HepG2 (cell line): ENCODE measurements at regions not wholly inside any gene's neighbourhood (a gene's known extent, or its start where the extent isn't known, plus 50 kb on each side); places are given as distances from the start of the nearest gene placed in this dataset.

Experiments
- HDAC1 ChIP-seq: sonication (generic); formaldehyde crosslinking; IDR thresholded peaks from 2 replicates; pipeline ENCODE4 v1.5.1; 2020; ENCODE audit warnings: mild to moderate bottlenecking, missing genetic modification reagents
- ZFX ChIP-seq: sonication (generic); formaldehyde crosslinking; IDR thresholded peaks from 2 replicates; pipeline ENCODE4 v1.4.0; 2020; ENCODE audit warnings: mild to moderate bottlenecking, low read depth, missing genetic modification reagents, moderate library complexity
- ZNF605 ChIP-seq: sonication (generic); formaldehyde crosslinking; IDR thresholded peaks from 2 replicates; pipeline ENCODE4 v1.8.0; 2022; ENCODE audit warnings: mild to moderate bottlenecking, missing genetic modification reagents
- ZSCAN21 ChIP-seq: sonication (generic); formaldehyde crosslinking; IDR thresholded peaks from 2 replicates; pipeline ENCODE4 v1.8.0; 2022; ENCODE audit warnings: mild to moderate bottlenecking, missing genetic modification reagents, moderate library complexity, borderline replicate concordance
- TF ChIP-seq, protein P1 (sequence below): sonication (generic); formaldehyde crosslinking; IDR thresholded peaks from 2 replicates; pipeline ENCODE4 v1.4.0; 2020; ENCODE audit warnings: mild to moderate bottlenecking, missing genetic modification reagents
- TF ChIP-seq, protein P2 (sequence below): IDR thresholded peaks from 2 replicates; pipeline ENCODE4 v1.6.1; 2012; ENCODE audit warnings: low read depth, low read length, improper control_type of control experiment
- TF ChIP-seq, protein P3 (sequence below): sonication (generic); formaldehyde crosslinking; IDR thresholded peaks from 2 replicates; pipeline ENCODE4 v1.4.0; 2020; ENCODE audit warnings: missing genetic modification reagents
- TF ChIP-seq, protein P4 (sequence below): sonication (generic); formaldehyde crosslinking; IDR thresholded peaks from 2 replicates; pipeline ENCODE4 v1.4.0; 2020; ENCODE audit warnings: missing genetic modification reagents, borderline replicate concordance
- TF ChIP-seq, protein P5 (sequence below): sonication (generic); formaldehyde crosslinking; IDR thresholded peaks from 2 replicates; pipeline ENCODE4 v1.5.1; 2020; ENCODE audit warnings: mild to moderate bottlenecking, missing genetic modification reagents, moderate library complexity

DNA sequence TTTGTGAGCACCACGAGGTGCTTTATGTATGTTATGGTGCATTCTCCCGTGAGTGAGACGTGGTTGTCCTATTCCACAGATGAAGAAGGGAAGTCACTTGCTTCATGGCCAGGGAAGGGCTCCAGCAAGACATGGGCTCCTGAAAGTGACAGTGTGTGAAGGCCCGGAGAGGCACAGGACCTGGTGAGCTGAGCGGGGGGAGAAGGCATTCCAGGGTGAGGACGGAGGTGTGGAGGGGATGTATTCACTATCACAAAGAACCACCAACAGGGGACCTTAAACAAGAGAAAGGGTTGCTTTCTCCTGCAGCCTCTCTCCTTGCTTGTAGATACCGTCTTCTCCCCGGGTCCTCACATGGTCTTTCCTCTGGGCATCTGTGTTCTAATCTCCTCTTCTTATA lies 139.1 kb downstream of the FBLN2 start (continued):
- TF ChIP-seq, protein P1, sequence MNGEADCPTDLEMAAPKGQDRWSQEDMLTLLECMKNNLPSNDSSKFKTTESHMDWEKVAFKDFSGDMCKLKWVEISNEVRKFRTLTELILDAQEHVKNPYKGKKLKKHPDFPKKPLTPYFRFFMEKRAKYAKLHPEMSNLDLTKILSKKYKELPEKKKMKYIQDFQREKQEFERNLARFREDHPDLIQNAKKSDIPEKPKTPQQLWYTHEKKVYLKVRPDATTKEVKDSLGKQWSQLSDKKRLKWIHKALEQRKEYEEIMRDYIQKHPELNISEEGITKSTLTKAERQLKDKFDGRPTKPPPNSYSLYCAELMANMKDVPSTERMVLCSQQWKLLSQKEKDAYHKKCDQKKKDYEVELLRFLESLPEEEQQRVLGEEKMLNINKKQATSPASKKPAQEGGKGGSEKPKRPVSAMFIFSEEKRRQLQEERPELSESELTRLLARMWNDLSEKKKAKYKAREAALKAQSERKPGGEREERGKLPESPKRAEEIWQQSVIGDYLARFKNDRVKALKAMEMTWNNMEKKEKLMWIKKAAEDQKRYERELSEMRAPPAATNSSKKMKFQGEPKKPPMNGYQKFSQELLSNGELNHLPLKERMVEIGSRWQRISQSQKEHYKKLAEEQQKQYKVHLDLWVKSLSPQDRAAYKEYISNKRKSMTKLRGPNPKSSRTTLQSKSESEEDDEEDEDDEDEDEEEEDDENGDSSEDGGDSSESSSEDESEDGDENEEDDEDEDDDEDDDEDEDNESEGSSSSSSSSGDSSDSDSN = no peak
- TF ChIP-seq HDAC1 (CRISPR knock-in tag) (no peak), ZSCAN21 (CRISPR knock-in tag) (no peak), ZFX (CRISPR knock-in tag) (no peak), ZNF605 (CRISPR knock-in tag) (no peak)
- TF ChIP-seq, protein P2, sequence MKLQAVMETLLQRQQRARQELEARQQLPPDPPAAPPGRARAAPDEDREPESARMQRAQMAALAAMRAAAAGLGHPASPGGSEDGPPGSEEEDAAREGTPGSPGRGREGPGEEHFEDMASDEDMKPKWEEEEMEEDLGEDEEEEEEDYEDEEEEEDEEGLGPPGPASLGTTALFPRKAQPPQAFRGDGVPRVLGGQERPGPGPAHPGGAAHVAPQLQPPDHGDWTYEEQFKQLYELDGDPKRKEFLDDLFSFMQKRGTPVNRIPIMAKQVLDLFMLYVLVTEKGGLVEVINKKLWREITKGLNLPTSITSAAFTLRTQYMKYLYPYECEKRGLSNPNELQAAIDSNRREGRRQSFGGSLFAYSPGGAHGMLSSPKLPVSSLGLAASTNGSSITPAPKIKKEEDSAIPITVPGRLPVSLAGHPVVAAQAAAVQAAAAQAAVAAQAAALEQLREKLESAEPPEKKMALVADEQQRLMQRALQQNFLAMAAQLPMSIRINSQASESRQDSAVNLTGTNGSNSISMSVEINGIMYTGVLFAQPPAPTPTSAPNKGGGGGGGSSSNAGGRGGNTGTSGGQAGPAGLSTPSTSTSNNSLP = no peak
- TF ChIP-seq, protein P3, sequence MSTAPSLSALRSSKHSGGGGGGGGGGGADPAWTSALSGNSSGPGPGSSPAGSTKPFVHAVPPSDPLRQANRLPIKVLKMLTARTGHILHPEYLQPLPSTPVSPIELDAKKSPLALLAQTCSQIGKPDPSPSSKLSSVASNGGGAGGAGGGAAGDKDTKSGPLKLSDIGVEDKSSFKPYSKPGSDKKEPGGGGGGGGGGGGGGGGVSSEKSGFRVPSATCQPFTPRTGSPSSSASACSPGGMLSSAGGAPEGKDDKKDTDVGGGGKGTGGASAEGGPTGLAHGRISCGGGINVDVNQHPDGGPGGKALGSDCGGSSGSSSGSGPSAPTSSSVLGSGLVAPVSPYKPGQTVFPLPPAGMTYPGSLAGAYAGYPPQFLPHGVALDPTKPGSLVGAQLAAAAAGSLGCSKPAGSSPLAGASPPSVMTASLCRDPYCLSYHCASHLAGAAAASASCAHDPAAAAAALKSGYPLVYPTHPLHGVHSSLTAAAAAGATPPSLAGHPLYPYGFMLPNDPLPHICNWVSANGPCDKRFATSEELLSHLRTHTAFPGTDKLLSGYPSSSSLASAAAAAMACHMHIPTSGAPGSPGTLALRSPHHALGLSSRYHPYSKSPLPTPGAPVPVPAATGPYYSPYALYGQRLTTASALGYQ (CRISPR knock-in tag) = no peak
- TF ChIP-seq, protein P4, sequence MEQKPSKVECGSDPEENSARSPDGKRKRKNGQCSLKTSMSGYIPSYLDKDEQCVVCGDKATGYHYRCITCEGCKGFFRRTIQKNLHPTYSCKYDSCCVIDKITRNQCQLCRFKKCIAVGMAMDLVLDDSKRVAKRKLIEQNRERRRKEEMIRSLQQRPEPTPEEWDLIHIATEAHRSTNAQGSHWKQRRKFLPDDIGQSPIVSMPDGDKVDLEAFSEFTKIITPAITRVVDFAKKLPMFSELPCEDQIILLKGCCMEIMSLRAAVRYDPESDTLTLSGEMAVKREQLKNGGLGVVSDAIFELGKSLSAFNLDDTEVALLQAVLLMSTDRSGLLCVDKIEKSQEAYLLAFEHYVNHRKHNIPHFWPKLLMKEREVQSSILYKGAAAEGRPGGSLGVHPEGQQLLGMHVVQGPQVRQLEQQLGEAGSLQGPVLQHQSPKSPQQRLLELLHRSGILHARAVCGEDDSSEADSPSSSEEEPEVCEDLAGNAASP (CRISPR knock-in tag) = no peak
- TF ChIP-seq, protein P5, sequence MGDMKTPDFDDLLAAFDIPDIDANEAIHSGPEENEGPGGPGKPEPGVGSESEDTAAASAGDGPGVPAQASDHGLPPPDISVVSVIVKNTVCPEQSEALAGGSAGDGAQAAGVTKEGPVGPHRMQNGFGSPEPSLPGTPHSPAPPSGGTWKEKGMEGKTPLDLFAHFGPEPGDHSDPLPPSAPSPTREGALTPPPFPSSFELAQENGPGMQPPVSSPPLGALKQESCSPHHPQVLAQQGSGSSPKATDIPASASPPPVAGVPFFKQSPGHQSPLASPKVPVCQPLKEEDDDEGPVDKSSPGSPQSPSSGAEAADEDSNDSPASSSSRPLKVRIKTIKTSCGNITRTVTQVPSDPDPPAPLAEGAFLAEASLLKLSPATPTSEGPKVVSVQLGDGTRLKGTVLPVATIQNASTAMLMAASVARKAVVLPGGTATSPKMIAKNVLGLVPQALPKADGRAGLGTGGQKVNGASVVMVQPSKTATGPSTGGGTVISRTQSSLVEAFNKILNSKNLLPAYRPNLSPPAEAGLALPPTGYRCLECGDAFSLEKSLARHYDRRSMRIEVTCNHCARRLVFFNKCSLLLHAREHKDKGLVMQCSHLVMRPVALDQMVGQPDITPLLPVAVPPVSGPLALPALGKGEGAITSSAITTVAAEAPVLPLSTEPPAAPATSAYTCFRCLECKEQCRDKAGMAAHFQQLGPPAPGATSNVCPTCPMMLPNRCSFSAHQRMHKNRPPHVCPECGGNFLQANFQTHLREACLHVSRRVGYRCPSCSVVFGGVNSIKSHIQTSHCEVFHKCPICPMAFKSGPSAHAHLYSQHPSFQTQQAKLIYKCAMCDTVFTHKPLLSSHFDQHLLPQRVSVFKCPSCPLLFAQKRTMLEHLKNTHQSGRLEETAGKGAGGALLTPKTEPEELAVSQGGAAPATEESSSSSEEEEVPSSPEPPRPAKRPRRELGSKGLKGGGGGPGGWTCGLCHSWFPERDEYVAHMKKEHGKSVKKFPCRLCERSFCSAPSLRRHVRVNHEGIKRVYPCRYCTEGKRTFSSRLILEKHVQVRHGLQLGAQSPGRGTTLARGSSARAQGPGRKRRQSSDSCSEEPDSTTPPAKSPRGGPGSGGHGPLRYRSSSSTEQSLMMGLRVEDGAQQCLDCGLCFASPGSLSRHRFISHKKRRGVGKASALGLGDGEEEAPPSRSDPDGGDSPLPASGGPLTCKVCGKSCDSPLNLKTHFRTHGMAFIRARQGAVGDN = no peak
